NCI-H2196 (cell line): ENCODE measurements at regions not wholly inside any gene's neighbourhood (a gene's known extent, or its start where the extent isn't known, plus 50 kb on each side); places are given as distances from the start of the nearest gene placed in this dataset.
"Not testable (repeated sequence)": the region's sequence is repeated elsewhere in the genome, so short reads cannot be mapped to it uniquely, and the experiment has no call there.

Source experiments
- DNase-seq: peaks from one replicate; lab custom pipeline; 2025; ENCODE audit not compliant: unreplicated experiment; lab: John Stamatoyannopoulos, UW

DNA sequence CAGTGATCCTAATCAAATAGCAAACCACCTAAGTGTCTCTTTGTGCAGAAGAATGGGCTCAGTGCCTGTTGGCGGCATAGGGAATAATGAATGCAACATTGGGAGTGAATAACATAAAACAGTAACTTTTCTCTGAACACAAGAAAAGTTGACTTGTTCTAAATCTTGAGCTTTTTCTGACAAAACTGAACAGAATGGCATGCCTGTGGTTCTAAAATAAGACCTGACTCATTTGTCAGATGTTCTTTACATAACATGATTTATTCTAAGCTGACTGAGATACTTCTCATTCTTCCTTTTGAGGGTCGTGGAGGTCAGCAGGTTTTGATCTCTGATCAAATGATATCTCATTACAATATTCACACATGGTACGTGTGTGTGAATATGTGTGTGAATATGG lies 165.4 kb upstream of the WDR1 start:
- DNase-seq: no peak

DNA sequence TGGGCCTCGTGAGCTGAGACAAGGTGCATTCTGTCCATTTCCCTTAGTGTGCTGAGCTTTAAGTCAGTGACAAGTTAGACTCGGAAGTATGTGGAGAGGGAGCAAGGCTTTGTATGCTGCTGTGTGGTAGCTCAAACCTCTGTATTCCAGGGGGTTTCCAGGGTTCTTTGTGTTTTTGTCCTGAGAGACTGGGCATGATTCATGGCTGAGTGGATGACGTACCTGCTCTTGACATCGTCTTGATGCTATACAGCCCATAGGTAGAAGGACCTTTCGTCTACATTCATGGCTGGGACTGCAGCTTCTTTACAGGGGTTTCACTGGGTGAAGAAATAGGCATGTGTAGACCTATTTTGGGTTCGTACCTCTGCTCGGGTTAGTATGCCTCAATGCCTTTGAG lies 162.7 kb upstream of the WDR1 start:
- DNase-seq: no peak

DNA sequence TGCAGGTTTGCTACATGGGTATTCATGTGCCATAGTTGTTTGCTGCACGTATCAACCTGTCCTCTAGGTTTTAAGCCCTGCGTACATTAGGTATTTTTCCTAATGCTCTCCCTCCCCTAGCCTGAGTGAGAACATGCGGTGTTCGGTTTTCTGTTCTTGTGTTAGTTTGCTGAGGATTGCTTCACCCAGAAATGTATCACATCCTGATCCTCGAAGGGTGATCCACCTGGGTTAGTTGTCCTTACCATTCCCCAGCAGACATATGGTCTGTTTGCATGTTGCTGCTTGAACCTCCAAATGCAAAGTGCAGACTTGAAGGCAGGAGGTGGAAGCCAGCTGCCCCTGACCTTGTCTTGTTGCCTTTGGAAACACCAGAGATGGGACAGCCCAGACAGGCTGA lies 161.5 kb upstream of the WDR1 start:
- DNase-seq: no peak

DNA sequence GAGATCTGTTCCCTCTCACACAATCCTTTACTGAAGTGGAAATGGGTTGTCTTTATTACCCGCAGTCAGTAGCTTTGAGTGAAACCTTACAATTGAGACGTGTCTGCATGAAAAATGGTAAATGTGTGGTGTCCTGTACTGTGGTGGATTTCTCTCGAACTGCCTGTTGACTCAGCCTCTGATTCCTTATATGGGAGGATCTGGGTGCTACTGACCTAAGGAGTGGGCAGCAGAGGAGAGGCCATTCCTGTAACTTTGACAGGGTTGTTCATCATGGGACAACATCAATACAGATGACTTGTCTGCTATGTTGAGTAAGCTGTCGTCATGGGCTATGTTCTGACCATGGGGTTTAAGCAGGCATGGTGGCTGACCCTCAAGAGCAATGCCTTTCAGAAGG lies 159.6 kb upstream of the WDR1 start:
- DNase-seq: no peak

DNA sequence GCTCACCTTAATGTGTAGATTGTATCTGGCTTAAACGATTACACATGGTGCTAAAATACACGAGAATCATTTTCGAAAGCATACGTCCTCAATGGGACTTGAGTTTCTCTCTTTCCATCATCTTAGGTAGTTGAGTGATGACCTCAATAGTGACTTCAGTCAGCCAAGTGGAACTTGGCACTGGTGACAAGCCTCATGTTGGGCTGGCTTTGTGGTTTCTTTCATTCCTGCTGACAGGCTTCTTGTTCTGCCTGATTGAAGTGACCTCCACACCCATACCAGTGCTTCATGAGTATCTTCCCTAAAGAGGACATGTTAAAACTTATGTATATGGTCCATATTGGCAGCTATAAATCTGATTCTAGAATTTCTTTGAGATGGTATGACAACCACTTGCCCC lies 159.1 kb upstream of the WDR1 start:
- no peak for DNase-seq

DNA sequence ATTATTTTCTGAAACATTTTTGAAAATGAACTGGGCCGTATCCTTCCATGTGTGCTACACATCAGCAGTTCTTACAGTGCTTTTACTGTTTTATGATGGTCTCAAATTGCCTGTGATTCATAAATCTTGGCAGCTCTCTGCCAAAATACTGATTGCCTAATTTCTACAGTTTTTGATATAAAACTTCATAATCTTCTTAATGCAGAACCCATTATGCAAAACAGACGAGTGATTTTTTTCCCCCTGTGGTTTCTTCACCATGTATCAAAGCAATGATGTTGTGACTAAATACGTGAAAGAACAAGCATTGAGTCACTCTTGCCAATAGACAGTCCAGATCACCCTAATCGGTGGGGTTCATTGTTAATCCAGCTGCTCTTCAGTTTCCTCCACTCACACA lies 156.4 kb upstream of the WDR1 start:
- DNase-seq: no peak

DNA sequence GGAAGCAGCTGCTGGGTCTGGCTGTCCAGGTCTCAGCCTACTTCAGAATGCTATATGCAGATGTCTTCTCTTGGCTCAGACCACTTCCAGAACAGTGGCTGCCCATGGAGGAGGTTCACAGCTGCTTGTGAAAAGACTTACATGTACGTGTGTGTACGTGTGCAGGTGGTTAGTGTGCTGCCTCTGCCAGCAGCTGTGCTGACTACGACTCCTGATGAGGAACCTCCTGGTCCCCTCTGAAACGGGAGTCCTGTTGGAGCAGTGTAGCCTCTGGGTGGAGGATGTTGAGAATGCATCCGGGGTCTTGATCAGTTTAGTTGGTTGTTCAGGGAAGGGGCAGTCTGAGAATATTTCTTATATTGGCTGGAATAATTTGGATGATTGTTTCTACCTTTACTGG lies 155.9 kb upstream of the WDR1 start:
- no peak for DNase-seq

DNA sequence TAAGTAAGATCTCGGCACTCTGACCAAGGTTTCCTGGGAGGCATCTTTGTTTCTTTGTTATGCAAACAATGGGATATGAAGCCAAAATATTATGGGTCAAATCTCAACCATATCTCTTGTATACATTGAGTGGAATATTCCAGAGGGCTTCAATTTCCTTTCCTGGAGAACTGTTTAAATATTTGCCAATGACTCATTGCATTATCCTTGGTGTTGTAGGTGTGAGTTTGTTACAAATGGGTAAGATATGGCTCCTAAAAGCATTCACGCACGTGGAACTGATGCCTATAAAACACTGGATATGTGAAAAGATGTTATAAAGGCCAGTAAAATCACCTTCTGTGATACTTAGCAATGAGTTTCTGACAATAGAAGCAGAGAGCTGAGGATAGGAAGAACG lies 150.5 kb upstream of the WDR1 start:
- DNase-seq: no peak

DNA sequence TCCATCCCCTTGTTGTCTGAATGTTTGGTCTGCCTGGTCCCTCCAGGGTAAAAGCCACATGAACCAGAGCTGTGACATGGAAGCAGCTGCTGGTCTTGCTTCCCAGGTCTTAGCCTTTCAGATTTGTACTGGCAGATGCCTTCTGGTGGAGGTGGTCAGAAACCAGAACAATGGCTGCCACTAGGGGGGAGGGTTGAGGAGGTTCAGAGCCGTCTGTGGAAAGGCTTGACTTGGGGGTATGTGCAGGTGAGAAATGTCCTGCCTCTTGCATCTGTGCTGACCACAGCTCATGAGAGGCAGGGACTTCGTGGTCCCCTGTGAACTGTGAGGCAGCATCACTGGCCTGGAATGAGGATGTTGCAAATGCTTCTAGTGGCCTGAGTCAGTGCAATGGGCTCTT lies 144.2 kb upstream of the WDR1 start:
- DNase-seq: no peak

DNA sequence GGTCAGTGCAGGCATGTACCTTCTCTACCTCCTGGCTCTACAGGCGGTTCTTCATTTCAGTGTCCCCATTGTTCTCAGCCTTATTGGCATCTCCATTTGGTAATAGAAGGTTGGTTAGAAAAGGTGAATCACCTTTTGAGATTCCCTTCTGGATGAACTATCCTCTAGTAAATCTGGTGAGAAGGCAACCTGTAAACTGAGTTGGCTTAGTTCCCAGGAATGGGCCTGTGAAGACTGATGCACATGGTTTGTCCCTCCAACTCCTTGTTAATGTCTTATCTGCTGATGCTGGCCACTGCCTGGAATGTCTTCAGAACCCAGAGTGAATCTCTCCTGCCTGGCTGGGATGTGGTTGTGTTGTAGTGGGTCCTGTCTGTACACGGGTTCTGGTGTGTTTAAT lies 143.4 kb upstream of the WDR1 start:
- no peak for DNase-seq

DNA sequence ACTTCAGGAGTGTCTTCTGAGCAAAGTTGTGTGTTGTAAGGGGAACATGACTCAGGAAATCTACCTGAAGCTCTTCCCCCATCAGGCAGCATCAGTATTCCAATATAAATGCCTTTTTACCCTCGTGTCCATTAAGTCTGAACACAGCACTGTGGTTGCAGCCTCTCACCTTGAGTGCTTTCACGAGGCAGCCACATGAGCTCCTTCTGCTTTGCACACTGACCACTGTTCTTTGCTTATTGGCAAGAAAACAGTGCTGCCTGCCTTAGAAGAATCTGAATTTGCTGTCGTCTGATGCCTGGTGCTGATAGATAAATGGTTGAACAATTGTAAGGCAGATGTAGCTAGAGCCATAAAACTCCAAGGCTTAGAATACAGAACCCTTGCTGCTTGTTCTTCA lies 139.6 kb upstream of the WDR1 start:
- no peak for DNase-seq

DNA sequence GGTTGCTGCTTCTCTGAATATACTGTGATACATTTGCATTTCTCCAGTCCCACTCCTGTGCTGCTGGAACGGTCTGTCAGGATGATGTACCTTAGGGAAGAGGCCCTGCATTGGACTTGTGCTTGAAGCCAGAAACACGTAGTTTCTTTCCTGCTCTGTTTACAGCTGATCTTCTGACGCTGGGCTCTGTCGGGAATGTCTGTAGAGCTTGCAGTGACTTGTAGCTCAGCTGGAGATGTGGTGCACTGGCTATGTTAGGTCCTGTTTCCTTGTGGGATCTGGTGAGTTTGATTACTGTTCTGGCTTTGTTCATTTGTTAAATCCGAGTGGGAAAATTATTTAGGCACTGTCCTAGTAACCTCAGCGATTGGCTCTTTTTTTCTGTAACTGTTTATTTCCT lies 137.2 kb upstream of the WDR1 start:
- no peak for DNase-seq

DNA sequence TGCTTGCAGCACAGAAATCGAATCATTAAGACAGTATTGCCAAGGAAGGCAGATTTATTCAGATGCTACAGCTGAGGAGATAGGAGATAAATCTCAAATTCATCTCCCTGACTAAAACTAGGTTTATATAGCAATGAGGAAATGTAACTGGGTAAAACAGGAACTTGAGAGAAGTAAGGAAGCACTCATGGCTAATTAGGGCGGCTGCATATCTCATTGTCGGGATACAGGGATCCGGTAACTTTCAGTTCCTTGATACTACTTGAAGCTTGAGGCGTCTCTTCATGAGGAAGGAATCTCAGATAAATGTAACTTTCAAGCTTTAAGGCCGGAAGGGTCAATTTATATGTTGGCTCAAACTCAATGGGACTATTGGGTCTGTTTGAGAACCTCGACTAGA lies 129.2 kb upstream of the WDR1 start:
- no peak for DNase-seq

DNA sequence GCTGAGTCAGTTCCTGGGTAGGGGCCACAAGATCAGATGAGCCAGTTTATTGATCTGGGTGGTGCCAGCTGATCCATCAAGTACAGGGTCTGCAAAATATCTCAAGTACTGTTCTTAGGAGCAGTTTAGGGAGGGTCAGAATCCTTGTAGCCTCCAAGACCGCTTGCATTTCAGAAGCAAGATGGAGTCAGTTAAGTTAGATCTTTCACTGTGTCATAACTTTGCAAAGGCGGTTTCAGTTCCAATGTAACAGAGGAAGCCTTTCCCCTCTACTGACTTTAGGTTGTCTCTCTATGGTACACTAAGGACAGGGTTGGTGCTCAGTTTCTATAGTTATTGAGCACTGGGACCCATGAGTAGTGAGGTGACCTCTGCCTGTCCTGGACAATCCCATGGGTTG lies 127.3 kb upstream of the WDR1 start:
- DNase-seq: no peak

DNA sequence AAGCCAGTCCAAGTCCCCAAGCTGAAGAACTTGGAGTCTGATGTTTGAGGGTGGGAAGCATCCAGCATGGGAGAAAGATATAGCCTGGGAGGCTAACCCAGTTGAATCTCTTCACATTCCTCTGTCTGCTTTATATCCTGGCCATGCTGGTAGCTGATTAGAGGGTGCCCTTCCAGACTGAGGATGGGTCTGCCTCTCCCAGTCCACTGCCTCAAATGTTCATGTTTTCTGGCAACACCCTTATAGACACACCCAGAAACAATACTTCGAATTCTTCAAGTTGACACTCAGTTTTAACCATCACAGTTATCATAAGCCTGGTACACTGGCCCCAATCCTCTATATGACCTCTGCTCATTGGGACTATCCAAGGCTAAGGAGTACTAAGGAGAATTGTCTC lies 124.1 kb upstream of the WDR1 start:
- no peak for DNase-seq

DNA sequence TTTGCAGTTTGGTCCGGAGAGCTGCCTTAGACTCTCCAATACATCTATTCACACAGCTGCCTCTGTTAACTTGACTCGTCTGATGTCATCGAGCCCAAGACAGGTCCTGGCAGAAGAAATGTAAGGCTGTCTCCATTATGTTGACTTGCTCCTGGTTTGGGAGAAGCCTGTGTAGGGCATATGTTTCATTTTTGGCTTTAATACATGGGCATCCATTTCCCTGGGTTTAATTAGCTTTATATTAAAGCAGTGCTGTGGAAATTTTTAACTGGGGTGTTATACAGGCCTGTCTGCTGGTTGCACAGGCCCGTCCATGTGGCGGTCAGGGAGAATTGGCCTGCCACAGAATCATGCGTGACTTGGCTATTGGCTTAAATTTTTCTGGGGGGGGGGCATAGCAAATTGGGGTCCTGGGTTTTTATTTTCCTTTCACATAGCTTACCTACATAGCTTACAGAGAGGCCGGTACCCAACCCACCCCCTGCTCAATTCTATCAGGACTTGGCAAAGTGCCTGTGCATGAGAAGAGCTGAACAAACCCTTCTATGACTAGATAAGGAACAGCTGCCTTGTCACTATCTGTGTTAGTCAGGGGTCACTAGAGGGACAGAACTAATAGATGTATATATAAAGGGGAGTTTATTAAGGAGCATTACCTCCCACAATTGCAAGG lies 123.5 kb upstream of the WDR1 start:
- no peak for DNase-seq

DNA sequence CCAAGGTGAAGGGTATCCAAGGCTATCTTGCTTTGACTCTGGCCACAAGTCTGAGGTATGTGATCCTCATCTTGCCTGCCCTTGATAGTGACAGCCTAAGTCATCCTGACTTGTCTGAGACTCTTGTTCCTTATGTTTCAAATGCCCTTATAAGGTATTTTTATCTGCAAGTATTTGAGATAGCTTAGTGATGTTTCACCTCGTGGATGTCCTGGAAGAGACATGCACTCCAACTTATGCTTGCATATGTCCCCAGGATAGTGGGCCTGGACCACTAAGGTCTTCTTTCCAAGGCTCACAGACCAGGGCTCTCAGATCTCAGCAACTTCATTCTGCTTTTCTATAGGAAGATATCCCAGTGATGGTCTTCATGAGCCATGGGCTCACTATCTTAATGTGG lies 120.5 kb upstream of the WDR1 start:
- no peak for DNase-seq

DNA sequence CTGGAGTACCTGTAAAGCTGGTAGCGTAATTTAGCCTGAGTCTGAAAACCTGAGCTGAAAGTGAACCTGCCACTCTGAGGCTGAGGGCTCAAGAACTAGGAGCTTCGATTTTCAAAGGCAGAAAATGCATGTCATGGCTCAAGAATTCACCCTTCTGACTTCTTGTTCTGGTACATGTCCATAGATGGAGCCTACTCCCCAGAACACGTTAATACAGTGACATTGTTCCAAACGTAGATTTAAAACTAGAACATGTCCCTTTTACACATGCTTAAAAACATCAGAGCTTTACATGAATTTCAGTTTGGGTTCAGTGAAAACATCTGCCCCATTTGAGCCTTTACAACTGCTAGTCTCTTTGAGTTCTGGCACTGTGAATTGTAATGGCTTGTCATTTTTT lies 115.5 kb upstream of the WDR1 start:
- DNase-seq: no peak

DNA sequence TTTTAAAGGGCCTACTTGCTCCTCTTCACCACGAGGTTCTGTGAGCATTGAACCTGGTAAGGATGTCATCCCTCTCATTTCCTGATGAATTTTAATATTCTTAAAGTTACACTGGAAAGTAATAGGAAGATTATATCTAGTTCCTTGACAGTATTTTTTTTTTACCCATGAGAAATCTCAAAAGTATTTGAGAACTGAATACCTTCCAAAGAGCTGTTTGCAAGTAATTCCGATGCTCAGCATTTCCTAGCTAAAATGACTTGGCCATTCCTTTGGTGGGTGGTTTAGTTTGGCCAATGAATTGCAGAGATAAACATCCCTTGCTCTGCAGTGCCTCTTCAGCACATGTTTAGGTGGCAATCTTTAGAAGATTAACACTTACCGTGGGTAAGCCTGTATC lies 110.2 kb upstream of the WDR1 start:
- no peak for DNase-seq

DNA sequence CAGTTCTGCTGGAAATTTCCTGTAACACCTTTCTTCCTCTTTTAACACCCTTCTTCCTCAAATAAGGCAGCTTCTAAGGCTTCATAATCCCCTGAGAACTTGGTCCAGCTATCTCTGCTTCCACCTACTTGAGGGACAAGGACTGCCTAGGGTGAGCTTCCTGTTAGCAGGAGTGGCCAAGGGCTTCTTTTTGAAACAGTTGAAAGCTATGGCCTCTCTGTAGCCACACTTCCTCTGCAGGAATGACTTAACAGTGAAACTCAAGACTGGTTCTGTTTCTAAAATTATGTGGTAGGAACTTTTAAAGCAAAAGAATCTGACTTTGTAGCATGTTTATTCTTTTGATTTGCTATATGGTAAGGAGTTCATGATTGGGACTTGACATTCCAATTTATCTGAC lies 108.5 kb upstream of the WDR1 start:
- no peak for DNase-seq

DNA sequence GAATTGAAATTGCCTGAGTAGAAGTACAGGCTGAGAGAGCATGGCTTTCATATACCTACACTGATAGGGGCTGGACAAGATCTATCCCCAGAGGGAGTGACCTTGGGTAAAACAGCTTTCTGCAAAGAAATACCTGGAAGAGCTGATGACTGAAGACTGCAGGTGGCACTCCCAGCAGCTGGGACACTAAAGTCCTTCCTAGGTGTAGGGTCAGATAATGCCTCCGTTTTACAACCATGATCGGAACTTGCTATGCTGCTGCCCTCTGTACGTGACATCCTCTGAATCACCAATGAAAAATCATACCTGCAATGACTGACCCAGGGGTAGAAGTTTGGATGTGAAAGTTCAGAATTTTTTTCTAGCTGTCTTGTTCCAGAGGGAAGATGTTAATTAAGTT lies 107.2 kb upstream of the WDR1 start:
- no peak for DNase-seq

DNA sequence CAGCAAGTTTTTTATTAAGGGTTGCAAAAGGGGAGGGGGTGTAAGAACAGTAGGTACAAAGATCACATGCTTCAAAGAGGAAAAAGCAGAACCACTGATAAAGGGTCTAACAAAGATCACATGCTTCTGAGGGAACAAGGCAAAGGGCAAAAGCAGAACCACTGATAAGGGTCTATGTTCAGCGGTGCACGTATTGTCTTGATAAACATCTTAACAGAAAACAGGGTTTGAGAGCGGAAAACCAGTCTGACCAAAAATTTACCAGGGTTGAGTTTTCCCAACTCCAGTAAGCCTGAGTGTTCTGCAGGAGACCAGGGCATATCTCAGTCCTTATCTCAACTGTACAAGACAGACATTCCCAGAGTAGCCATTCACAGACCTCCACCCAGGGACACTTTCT lies 96.9 kb upstream of the WDR1 start:
- DNase-seq: not testable (repeated sequence)

DNA sequence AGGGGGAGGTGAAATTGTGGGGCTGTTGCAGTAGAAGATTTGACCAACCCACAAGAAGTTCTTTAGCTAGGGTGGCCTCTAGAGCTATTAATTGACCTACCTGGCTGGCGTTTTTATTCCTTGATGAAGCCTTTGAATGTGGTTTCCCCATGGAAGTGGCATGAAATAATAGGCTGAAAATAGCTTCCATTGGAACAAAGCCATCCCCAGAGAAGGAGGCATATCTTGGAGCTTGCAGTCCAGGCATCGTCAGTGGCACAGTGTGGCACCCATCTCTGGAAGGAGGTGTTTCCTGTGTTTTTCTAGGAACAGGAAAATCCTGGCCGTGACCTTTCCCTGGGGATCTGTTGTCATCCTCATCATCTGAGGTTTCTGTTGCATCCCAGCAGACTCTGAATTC lies 96.3 kb upstream of the WDR1 start:
- DNase-seq: no peak

DNA sequence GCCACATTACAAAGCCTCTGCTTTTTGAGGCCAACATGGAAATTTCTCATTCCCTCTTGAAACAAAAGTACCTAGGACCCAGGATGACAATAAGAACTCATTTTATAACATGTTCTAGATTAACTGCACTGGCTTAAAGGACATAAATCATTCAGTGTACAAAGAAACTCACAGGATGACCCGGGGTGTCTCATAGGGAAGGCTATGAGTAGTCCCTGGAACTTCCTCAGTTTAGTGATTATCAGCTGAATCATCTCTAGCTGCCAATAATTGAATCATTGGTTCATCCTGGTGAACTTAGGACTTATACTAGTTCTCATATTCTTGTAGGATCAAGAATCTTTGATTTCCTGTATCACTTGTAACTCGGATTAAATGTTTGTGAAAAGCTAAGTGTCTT lies 95.8 kb upstream of the WDR1 start:
- no peak for DNase-seq
